GM12864 (cell line): ENCODE measurements at regions not wholly inside any gene's neighbourhood (a gene's known extent, or its start where the extent isn't known, plus 50 kb on each side); places are given as distances from the start of the nearest gene placed in this dataset.

ENCODE experiments used
- DNase-seq: peaks from one replicate; pipeline ENCODE4 v3.0.0-alpha.2; 2011; ENCODE audit warnings: low read depth
- H3K4me3 ChIP-seq: 2 replicates; pipeline ENCODE4 v1.5.1; 2011; ENCODE audit warnings: mild to moderate bottlenecking, low read depth, low read length, control low read depth
- TF ChIP-seq, protein P1 (sequence below): IDR thresholded peaks from 2 replicates; pipeline ENCODE4 v1.5.1; 2011; ENCODE audit warnings: low read depth, mild to moderate bottlenecking, moderate library complexity, low read length, control low read depth, inconsistent platforms; ENCODE audit errors: missing control alignments

DNA sequence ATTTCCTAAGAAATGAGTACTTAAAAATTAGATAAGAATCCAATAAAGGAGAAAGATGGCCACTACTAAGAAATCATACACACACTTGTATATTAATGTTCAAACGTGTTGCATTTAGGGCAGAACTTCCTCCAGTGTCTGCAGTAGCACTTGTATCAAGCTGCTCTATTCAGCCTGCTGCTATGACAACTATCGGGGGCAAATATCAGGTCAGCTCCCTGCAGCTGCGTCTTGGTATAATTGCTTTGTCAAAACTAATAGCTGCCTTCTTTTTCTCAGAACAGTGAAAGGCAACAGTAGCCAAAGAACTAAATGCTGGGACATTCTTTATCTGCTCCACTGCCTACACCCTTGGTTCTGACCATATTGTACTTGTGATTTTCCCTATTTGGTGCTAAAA is 300.7 kb downstream of the NOL4 start:
- no peak for DNase-seq
- TF ChIP-seq, protein P1, sequence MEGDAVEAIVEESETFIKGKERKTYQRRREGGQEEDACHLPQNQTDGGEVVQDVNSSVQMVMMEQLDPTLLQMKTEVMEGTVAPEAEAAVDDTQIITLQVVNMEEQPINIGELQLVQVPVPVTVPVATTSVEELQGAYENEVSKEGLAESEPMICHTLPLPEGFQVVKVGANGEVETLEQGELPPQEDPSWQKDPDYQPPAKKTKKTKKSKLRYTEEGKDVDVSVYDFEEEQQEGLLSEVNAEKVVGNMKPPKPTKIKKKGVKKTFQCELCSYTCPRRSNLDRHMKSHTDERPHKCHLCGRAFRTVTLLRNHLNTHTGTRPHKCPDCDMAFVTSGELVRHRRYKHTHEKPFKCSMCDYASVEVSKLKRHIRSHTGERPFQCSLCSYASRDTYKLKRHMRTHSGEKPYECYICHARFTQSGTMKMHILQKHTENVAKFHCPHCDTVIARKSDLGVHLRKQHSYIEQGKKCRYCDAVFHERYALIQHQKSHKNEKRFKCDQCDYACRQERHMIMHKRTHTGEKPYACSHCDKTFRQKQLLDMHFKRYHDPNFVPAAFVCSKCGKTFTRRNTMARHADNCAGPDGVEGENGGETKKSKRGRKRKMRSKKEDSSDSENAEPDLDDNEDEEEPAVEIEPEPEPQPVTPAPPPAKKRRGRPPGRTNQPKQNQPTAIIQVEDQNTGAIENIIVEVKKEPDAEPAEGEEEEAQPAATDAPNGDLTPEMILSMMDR, result no peak

GRCh38 chr18:33918571-33918970 is 306.1 kb downstream of the NOL4 start:
- DNase-seq, result no peak
- TF ChIP-seq, protein P1, result no peak
- no peak overlapping the region for H3K4me3 ChIP-seq

More for the DNA sequence above, 300.7 kb downstream of the NOL4 start:
- H3K4me3 ChIP-seq, result no peak overlapping the region

DNA sequence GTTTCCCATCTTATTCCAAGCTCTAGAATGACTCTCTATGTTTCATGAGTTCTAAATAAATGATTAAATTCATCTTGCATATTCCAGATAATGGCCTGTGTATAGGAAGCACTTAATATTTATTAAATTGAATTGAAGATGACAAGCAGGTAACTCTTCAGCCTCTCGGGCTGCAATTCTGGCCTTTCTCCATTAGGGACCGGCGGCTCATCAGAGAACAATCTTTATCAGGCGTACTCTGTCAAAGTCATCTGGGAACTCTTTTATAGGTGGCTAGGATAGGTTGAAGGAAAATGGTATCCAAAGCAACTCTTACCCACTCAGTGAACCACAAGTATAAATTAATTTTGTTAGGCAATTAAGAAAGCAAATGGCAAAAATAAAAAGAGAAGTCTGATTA is 308.5 kb downstream of the NOL4 start:
- H3K4me3 ChIP-seq, result no peak overlapping the region
- TF ChIP-seq, protein P1, result no peak
- DNase-seq, result no peak

- TF ChIP-seq, protein P1, result no peak
- DNase-seq, result no peak
- H3K4me3 ChIP-seq, result no peak overlapping the region
Observed at GRCh38 chr18:33914399-33914798, 310.3 kb downstream of the NOL4 start.

DNA sequence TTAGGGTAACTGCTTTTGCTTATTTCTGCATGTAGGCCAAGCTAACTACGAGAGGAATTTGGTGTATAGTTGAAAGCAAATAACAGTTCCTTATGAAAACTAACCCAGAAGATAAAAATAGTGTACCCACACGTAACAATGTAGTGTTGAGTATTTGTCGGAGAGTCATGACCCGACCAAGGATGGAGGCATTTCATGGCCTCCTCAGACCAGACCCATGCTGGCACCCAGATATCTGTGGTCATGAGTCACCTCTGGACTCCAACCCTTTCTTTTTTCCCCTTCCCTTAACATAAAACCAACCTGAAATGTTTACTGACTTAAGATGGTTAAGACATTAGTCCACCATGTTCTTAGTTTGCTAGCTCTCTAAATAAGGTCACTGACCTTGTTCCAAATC is 318.7 kb downstream of the NOL4 start:
- no peak overlapping the region for H3K4me3 ChIP-seq
- TF ChIP-seq, protein P1, result no peak
- no peak for DNase-seq

DNA sequence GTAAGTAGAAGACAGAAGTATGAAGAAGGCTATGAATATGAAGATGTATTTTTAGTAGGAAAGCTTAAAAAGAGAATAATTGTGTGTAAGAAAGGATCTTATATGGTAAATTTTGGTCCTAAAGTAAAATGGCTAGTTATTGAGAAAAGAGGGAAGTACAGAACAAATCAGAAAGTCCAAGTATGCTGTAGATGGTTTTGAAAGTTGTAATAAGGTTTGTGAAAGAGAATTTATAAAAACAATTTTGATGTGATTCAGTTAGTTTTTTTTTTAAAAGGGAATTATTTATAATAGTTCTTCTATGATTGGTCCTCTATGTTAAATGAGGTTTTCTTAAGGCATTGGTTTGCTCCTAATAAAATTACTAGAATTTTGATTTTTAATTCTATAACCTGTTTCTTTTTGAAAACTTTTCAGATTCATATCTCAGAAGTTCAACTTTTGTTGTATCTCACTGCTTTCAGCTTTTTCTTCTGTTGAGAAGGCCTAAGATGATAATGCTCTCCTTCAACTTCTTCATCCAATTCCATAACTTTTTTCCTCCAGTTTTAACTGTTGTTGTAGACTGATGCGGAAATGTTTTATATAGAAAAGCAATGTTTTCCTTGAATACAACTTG is 322.7 kb downstream of the NOL4 start:
- H3K4me3 ChIP-seq, result no peak overlapping the region
- no peak for DNase-seq
- TF ChIP-seq, protein P1, result no peak

DNA sequence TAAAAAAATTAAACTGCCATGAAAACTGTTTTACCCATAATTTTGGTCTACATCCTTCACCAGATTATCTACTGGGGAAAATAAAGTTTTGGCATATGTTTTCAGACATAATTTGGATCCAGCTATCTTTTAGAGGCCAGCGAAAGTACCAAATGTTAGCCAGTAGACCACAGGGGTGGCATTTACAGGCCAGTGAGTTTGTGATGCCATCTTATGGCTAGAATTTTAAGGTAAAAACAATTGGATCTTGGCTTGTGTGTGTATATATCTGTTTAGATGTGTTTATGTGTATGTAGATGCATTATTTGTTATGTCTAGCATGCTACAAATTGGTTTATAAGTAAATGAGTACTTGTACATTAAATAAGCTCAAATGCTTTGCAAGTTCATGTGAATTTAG is 322.6 kb downstream of the ASXL3 start:
- H3K4me3 ChIP-seq, result no peak overlapping the region
- TF ChIP-seq, protein P1, result no peak
- no peak for DNase-seq
